DND-41 (cell line): ENCODE measurements at regions not wholly inside any gene's neighbourhood (a gene's known extent, or its start where the extent isn't known, plus 50 kb on each side); places are given as distances from the start of the nearest gene placed in this dataset.
"Not testable (repeated sequence)": the region's sequence is repeated elsewhere in the genome, so short reads cannot be mapped to it uniquely, and the experiment has no call there.

Experiments used
- ATAC-seq: fragments of 200-7000 bp; cut with Tn5 transposase; 3 replicates; pipeline ENCODE4 v1.9.1; 2021; ENCODE audit warnings: low read depth; ENCODE audit not compliant: insufficient read depth
- DNase-seq: peaks from one replicate; pipeline ENCODE4 v3.0.0-alpha.2; 2020
- H2AFZ ChIP-seq: 2 replicates; pipeline ENCODE4 v1.6.0; 2012; ENCODE audit warnings: low read depth, low read length
- H3K27ac ChIP-seq: 2 replicates; pipeline ENCODE4 v1.5.1; 2012; ENCODE audit warnings: low read length, inconsistent platforms
- H3K27me3 ChIP-seq: fragments of 200-600 bp; sonication (generic); 2 replicates; pipeline ENCODE4 v1.6.0; 2012; ENCODE audit warnings: low read length, mild to moderate bottlenecking, inconsistent platforms; ENCODE audit not compliant: insufficient read depth, poor library complexity
- H3K36me3 ChIP-seq: 2 replicates; pipeline ENCODE4 v1.5.1; 2012; ENCODE audit warnings: low read length, inconsistent platforms; ENCODE audit not compliant: insufficient read depth
- H3K4me1 ChIP-seq: 2 replicates; pipeline ENCODE4 v1.5.1; 2012; ENCODE audit warnings: mild to moderate bottlenecking, low read length; ENCODE audit not compliant: insufficient read depth
- H3K4me2 ChIP-seq: 2 replicates; pipeline ENCODE4 v1.6.0; 2012; ENCODE audit warnings: mild to moderate bottlenecking, moderate library complexity, low read length, inconsistent platforms; ENCODE audit not compliant: insufficient read depth
- H3K4me3 ChIP-seq, 2 experiments: fragments of 200-600 bp in 1 of 2; shearing (Covaris generic) in 1 of 2; 2 replicates each; pipeline ENCODE4 v1.5.1; 2012 to 2016; ENCODE audit warnings: inconsistent platforms in 2 of 2, low read length in 2 of 2, mild to moderate bottlenecking in 2 of 2, low read depth in 1 of 2, moderate library complexity in 1 of 2
- H3K79me2 ChIP-seq: 2 replicates; pipeline ENCODE4 v1.6.0; 2012; ENCODE audit warnings: low read length, inconsistent platforms; ENCODE audit not compliant: insufficient read depth
- H3K9ac ChIP-seq: 2 replicates; pipeline ENCODE4 v1.6.0; 2012; ENCODE audit warnings: low read depth, mild to moderate bottlenecking, inconsistent platforms, low read length, moderate library complexity
- H3K9me3 ChIP-seq: 2 replicates; pipeline ENCODE4 v1.5.1; 2012; ENCODE audit warnings: low read length, moderate library complexity, mild to moderate bottlenecking, inconsistent platforms; ENCODE audit not compliant: insufficient read depth, severe bottlenecking
- H4K20me1 ChIP-seq: 2 replicates; pipeline ENCODE4 v1.6.0; 2012; ENCODE audit warnings: low read length; ENCODE audit not compliant: insufficient read depth
- EZH2 ChIP-seq: IDR thresholded peaks from 3 replicates; pipeline ENCODE4 v1.6.1; 2012; ENCODE audit warnings: borderline replicate concordance, low read depth, mild to moderate bottlenecking, moderate library complexity, low read length, inconsistent platforms; ENCODE audit not compliant: severe bottlenecking
- TF ChIP-seq, protein P1 (sequence below): IDR thresholded peaks from 2 replicates; pipeline ENCODE4 v1.5.1; 2012; ENCODE audit warnings: borderline replicate concordance, low read length, moderate library complexity, mild to moderate bottlenecking; ENCODE audit not compliant: poor library complexity, severe bottlenecking; ENCODE audit errors: extremely low read depth

DNA sequence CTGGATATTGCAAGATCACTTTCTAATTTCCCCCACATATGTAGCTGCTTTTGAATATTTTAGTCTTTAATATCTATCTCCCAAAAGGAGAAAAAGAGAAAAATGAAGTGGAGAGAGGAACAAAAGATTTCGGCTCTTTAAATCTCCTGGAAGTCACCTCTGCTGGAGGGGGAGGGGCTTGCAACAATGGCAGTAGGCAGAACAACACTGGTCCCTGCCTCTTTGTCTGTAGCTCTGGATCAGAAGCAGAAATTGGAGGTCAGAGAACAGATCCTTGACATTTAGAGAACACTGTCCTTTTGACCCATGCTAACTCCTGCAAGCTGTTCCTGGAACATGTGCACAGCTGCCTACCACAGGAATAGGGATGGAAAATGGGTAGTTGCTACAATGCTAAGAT, 86.7 kb upstream of the GPR12 start:
- Histone ChIP-seq H4K20me1 (no peaks in the 10 kb centered on the region), H3K9me3 (no peaks in the 10 kb centered on the region), H3K27ac (no peak overlapping the region), H3K4me1 (no peaks in the 10 kb centered on the region), H3K27me3 (no peaks in the 10 kb centered on the region), H2AFZ (no peak overlapping the region), H3K36me3 (no peaks in the 10 kb centered on the region), H3K9ac (no peak overlapping the region), H3K79me2 (no peaks in the 10 kb centered on the region), H3K4me2 (no peak overlapping the region), H3K4me3 (no peak overlapping the region)
- no peak for DNase-seq
- no peak for ATAC-seq
- TF ChIP-seq EZH2, result no peak
- TF ChIP-seq, protein P1, sequence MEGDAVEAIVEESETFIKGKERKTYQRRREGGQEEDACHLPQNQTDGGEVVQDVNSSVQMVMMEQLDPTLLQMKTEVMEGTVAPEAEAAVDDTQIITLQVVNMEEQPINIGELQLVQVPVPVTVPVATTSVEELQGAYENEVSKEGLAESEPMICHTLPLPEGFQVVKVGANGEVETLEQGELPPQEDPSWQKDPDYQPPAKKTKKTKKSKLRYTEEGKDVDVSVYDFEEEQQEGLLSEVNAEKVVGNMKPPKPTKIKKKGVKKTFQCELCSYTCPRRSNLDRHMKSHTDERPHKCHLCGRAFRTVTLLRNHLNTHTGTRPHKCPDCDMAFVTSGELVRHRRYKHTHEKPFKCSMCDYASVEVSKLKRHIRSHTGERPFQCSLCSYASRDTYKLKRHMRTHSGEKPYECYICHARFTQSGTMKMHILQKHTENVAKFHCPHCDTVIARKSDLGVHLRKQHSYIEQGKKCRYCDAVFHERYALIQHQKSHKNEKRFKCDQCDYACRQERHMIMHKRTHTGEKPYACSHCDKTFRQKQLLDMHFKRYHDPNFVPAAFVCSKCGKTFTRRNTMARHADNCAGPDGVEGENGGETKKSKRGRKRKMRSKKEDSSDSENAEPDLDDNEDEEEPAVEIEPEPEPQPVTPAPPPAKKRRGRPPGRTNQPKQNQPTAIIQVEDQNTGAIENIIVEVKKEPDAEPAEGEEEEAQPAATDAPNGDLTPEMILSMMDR, result no peak

DNA sequence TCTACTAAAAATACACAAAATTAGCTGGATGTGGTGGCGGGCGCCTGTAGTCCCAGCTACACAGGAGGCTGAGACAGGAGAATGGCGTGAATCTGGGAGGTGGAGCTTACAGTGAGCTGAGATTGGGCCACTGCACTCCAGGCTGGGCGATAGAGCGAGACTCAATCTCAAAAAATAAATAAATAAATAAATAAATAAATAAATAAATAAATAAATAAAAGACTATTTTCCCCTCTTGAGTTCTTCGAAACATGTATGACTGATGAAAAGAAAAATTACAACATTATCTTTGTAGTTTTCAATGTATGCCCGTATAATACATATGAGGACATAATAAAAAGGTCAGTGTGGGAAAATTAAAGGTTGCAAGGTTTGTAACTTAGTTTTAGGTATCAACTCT, 84.5 kb upstream of the GPR12 start:
- H3K9me3 ChIP-seq, DNase-seq, H3K4me1 ChIP-seq, H3K36me3 ChIP-seq, H3K27me3 ChIP-seq, H3K27ac ChIP-seq, H4K20me1 ChIP-seq, ATAC-seq, H3K79me2 ChIP-seq, H3K9ac ChIP-seq, H2AFZ ChIP-seq, H3K4me2 ChIP-seq, H3K4me3 ChIP-seq: not testable (repeated sequence)

DNA sequence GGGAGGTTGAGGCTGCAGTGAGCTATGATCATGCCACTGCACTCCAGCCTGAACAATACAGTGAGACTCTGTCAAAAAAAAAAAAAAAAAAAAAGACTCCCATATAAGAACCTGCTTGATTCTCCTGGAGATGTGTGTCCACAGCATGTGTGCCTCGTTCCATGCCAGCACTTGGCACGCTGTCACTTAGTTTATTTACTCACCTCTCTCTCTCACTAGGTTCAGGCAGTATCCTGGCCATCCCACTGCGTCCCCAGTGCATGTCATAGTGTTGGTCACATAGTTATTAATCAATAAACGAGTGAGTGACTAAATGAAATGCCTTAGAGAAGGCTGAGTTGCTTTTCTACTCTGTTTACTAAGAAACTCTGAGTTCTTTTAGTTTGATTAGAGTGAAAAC, 79.1 kb upstream of the GPR12 start:
- Histone ChIP-seq H3K9ac (no peak overlapping the region), H3K4me1 (no peaks in the 10 kb centered on the region), H4K20me1 (no peaks in the 10 kb centered on the region), H3K27me3 (peaks cover 10% of the 10 kb centered on the region), H2AFZ (no peak overlapping the region), H3K36me3 (no peaks in the 10 kb centered on the region), H3K4me3 (no peak overlapping the region), H3K27ac (no peak overlapping the region), H3K9me3 (no peaks in the 10 kb centered on the region), H3K4me2 (no peak overlapping the region), H3K79me2 (no peaks in the 10 kb centered on the region)
- DNase-seq (no peak), ATAC-seq (no peak)
- TF ChIP-seq EZH2, result no peak
- TF ChIP-seq, protein P1, result no peak

DNA sequence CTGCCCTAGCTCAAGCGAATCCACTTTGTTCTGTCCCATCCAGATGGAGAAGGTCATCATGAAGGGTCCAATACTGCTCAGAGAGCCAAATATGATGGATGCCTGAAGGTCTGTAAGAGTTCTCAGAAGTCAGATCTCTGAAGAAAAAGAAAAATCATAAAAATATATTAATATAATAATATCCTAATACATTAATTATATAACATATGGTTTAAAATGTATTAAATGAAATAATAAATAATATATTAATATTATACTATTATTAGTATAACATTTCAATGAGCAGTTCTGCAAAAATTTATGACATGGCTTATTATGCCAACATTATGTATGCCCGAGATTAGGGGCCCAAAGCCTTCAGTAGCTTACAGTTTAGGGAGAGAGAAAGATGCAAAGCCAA, 78.2 kb upstream of the GPR12 start:
- H3K9ac ChIP-seq, result no peak overlapping the region

More for the DNA sequence above, 78.2 kb upstream of the GPR12 start:
- ATAC-seq (no peak), DNase-seq (no peak)
- Histone ChIP-seq H3K4me1 (no peaks in the 10 kb centered on the region), H4K20me1 (no peaks in the 10 kb centered on the region), H3K9me3 (no peaks in the 10 kb centered on the region), H3K36me3 (no peaks in the 10 kb centered on the region), H3K4me2 (no peak overlapping the region), H2AFZ (no peak overlapping the region), H3K27ac (no peak overlapping the region), H3K79me2 (no peaks in the 10 kb centered on the region), H3K4me3 (no peak overlapping the region), H3K27me3 (peaks cover 10% of the 10 kb centered on the region)
- TF ChIP-seq, protein P1, result no peak
- TF ChIP-seq EZH2, result no peak
